ENCODE measurements at regions not wholly inside any gene's neighbourhood (a gene's known extent, or its start where the extent isn't known, plus 50 kb on each side); places are given as distances from the start of the nearest gene placed in this dataset.
A peak's percentile ranks its signal among the peaks of the same experiment; 100 is the strongest.

DNA sequence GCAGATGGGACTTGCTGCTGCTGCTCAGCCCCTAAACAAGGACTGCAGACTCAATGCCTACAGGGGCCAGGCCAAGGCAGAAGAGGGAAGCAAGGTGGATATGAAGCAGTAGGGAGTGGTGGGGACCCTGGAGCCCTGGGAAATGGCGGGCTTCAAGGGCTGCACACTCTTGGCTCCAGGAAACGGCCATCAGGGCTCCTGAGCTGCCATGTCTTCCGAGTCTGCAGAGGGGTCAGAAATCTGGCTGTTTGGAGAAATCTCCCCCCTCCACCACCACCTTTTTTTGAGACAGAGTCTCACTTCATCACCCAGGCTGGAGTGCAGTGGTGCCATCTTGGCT lies 169.1 kb downstream of the KATNIP start:
- no peaks in the 10 kb centered on the region for H3K4me1 ChIP-seq (ENCODE audit: control insufficient read depth, insufficient read depth, low read length)
- H3K27ac ChIP-seq (ENCODE audit: low read depth, low read length): peak overlapping the region; percentile 91
- H3K27me3 ChIP-seq (ENCODE audit: control insufficient read depth, insufficient read depth, low read length, poor library complexity, severe bottlenecking): no peaks in the 10 kb centered on the region
- H3K4me3 Mint-ChIP-seq: no peak overlapping the region
- H3K27ac Mint-ChIP-seq: no peak overlapping the region
- DNase-seq: no peak
- H3K9ac ChIP-seq (ENCODE audit: extremely low read depth, low read length, poor library complexity, severe bottlenecking): no peak overlapping the region
- no peaks in the 10 kb centered on the region for H3K9me3 Mint-ChIP-seq
- TF ChIP-seq, protein P1, sequence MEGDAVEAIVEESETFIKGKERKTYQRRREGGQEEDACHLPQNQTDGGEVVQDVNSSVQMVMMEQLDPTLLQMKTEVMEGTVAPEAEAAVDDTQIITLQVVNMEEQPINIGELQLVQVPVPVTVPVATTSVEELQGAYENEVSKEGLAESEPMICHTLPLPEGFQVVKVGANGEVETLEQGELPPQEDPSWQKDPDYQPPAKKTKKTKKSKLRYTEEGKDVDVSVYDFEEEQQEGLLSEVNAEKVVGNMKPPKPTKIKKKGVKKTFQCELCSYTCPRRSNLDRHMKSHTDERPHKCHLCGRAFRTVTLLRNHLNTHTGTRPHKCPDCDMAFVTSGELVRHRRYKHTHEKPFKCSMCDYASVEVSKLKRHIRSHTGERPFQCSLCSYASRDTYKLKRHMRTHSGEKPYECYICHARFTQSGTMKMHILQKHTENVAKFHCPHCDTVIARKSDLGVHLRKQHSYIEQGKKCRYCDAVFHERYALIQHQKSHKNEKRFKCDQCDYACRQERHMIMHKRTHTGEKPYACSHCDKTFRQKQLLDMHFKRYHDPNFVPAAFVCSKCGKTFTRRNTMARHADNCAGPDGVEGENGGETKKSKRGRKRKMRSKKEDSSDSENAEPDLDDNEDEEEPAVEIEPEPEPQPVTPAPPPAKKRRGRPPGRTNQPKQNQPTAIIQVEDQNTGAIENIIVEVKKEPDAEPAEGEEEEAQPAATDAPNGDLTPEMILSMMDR (conservative IDR thresholded peaks at IDR 0.05): no peak
- no peaks in the 10 kb centered on the region for H3K27me3 Mint-ChIP-seq (ENCODE audit: insufficient read depth)
- no peak overlapping the region for H3K4me3 ChIP-seq (ENCODE audit: low read length)
- no peaks in the 10 kb centered on the region for H3K9me3 ChIP-seq (ENCODE audit: control insufficient read depth, low read length)
- 89 to 100% methylated on average over 1 to 3 of the region's 3 CpGs for WGBS, 2 experiments (ENCODE audit: insufficient coverage in 1 of 2, insufficient read length in 1 of 2)
- H3K36me3 Mint-ChIP-seq (ENCODE audit: low read depth): peaks cover 34% of the 10 kb centered on the region
- peaks cover 7% of the 10 kb centered on the region for H3K4me1 Mint-ChIP-seq
- H3K36me3 ChIP-seq (ENCODE audit: control insufficient read depth, insufficient read depth, low read length): peaks cover 14% of the 10 kb centered on the region

DNA sequence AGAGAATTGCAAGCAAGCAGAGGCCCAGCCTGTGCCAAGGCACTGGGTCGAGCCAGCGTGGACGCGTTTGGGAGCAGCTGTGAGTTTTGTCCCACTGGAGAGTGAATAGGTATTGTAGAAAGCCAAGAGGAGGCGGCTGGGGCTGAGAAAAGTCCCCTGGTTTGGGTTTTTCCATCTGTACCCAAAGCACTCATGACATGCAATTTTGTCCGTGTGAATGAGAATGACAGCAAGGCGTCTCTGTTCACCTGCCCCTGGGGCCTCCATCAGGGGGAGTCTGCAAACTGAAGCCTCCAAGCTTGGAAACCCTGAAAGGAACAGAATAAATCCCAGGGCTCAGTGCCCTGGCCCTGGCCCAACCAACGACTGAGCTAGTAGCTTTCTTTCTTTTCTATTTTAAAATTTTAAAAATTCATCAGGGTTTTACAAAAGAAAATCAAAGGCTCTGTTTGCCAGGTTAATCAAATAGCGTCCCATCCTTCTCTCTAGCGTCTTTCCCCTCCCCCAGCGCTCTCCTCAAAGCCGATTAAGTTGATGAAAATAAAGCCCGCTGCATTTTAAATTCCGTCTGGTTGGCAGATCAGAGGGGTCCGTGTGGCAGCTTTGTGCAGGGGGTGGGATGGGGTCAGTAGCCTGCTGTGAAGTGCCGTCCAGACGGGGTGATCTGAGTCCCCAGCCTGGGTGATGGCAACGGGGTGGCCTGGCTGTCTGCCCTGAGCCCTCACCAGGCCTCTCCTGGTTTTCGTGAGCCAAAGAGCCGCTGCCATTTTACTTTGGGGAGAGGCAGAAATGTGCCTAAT lies 171.0 kb downstream of the KATNIP start:
- Mint-ChIP-seq H3K9me3 (no peaks in the 10 kb centered on the region), H3K36me3 (ENCODE audit: low read depth) (peaks cover 41% of the 10 kb centered on the region), H3K27ac (no peak overlapping the region), H3K27me3 (ENCODE audit: insufficient read depth) (no peaks in the 10 kb centered on the region), H3K4me1 (peaks cover 7% of the 10 kb centered on the region), H3K4me3 (no peak overlapping the region)
- no peaks in the 10 kb centered on the region for H3K27me3 ChIP-seq (ENCODE audit: control insufficient read depth, insufficient read depth, low read length, poor library complexity, severe bottlenecking)
- H3K9me3 ChIP-seq (ENCODE audit: control insufficient read depth, low read length): no peaks in the 10 kb centered on the region
- H3K36me3 ChIP-seq (ENCODE audit: control insufficient read depth, insufficient read depth, low read length): peaks cover 14% of the 10 kb centered on the region
- no peaks in the 10 kb centered on the region for H3K4me1 ChIP-seq (ENCODE audit: control insufficient read depth, insufficient read depth, low read length)
- DNase-seq: no peak
- WGBS, 2 experiments (ENCODE audit: insufficient coverage in 1 of 2, insufficient read length in 1 of 2): 70 to 84% methylated on average over 13 to 20 of the region's 20 CpGs
- no peak overlapping the region for H3K4me3 ChIP-seq (ENCODE audit: low read length)
- TF ChIP-seq, protein P1 (conservative IDR thresholded peaks at IDR 0.05): no peak
- peak overlapping the region; percentile 6 for H3K27ac ChIP-seq (ENCODE audit: low read depth, low read length)
- H3K9ac ChIP-seq (ENCODE audit: extremely low read depth, low read length, poor library complexity, severe bottlenecking): no peak overlapping the region

DNA sequence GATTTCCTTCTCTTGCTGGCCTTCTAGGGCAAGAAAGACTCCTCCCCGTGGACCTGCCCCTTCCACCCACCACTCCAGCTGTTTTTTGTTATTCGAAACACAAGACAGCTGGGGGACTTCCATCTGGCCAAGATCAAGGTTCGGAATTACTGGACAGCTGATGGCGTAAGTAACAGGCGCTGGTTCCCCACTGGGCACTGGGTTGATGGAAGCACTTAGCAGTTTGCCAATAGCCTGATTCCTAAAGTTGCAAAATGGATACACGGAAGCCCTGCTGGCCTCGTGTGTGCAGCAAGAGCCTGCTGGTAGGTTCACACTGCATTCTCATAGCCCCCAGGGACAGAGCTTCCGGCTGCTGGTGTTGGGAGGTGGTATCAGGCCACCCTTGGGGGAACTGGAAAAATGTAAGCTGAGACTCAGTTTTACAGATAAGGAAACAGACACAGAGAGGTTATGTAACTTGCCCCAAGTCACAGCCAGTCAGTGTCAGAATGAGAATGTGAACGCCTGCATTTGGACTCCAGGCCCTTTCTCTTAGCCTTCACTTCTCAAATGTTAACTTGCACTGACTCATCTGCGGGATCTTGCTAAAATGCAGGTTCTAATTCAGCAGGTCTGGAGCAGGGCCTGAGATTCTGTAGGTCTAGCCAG lies 171.7 kb downstream of the KATNIP start:
- no peak for DNase-seq

More for the DNA sequence above, 171.7 kb downstream of the KATNIP start:
- no peaks in the 10 kb centered on the region for H3K27me3 Mint-ChIP-seq (ENCODE audit: insufficient read depth)
- Histone ChIP-seq H3K4me1 (ENCODE audit: control insufficient read depth, insufficient read depth, low read length) (no peaks in the 10 kb centered on the region), H3K27me3 (ENCODE audit: control insufficient read depth, insufficient read depth, low read length, poor library complexity, severe bottlenecking) (no peaks in the 10 kb centered on the region), H3K9ac (ENCODE audit: extremely low read depth, low read length, poor library complexity, severe bottlenecking) (no peak overlapping the region), H3K4me3 (ENCODE audit: low read length) (no peak overlapping the region), H3K36me3 (ENCODE audit: control insufficient read depth, insufficient read depth, low read length) (peaks cover 14% of the 10 kb centered on the region), H3K9me3 (ENCODE audit: control insufficient read depth, low read length) (no peaks in the 10 kb centered on the region), H3K27ac (ENCODE audit: low read depth, low read length) (peak overlapping the region; percentile 6)
- H3K4me3 Mint-ChIP-seq: no peak overlapping the region
- peaks cover 7% of the 10 kb centered on the region for H3K4me1 Mint-ChIP-seq
- TF ChIP-seq, protein P1 (conservative IDR thresholded peaks at IDR 0.05): no peak
- peak overlapping the region; percentile 21 for H3K27ac Mint-ChIP-seq
- H3K36me3 Mint-ChIP-seq (ENCODE audit: low read depth): peaks cover 48% of the 10 kb centered on the region
- H3K9me3 Mint-ChIP-seq: no peaks in the 10 kb centered on the region
- WGBS, 2 experiments (ENCODE audit: insufficient coverage in 1 of 2, insufficient read length in 1 of 2): 91 to 92% methylated on average over 7 to 10 of the region's 10 CpGs
